Endothelial cell of umbilical vein (primary cell): ENCODE measurements at regions not wholly inside any gene's neighbourhood (a gene's known extent, or its start where the extent isn't known, plus 50 kb on each side); places are given as distances from the start of the nearest gene placed in this dataset.

Source experiments
- BruUV-seq: library from RNA; stranded (reverse); fragments of 400-500 nt; replicated peaks from 2 replicates; lab custom pipeline; 2021; lab: Mats Ljungman, UMichigan
- CTCF ChIA-PET: fragments of 300-600, 350-600 bp; sonication (Branson Sonifier 250); formaldehyde crosslinking; loops from one replicate; lab custom pipeline; 2021; ENCODE audit warnings: antibody characterized with exemption, inconsistent platforms; lab: Charles Lee
- POLR2A ChIA-PET: fragments of 300-600, 350-600 bp; sonication (Branson Sonifier 250); formaldehyde crosslinking; loops from one replicate; lab custom pipeline; 2021; ENCODE audit warnings: antibody characterized with exemption, inconsistent platforms; lab: Charles Lee
- DNase-seq: peaks from one replicate; pipeline ENCODE4 v3.0.0-alpha.2; 2011; ENCODE audit warnings: low read depth, low spot score
- FAIRE-seq: peaks from 2 replicates; lab custom pipeline; 2011; peaks lifted over from hg19 to GRCh38; lab: Jason Lieb, UNC
- H2AFZ ChIP-seq: 2 replicates; pipeline ENCODE4 v1.6.0; 2012; ENCODE audit warnings: low read depth, low read length, control low read depth, inconsistent platforms
- H3K27ac ChIP-seq: 2 replicates; pipeline ENCODE4 v1.5.1; 2011; ENCODE audit warnings: low read depth, mild to moderate bottlenecking, control low read depth, low read length, moderate library complexity; ENCODE audit not compliant: insufficient read depth
- H3K27me3 ChIP-seq, 2 experiments: 2 replicates each; pipeline versions ENCODE4 v1.6.0 to v1.6.1; 2011; ENCODE audit warnings: low read length in 2 of 2, mixed read lengths in 1 of 2; ENCODE audit not compliant: control insufficient read depth in 2 of 2, insufficient read depth in 2 of 2
- H3K36me3 ChIP-seq, 2 experiments: 2 replicates in 1 of 2; 3 replicates in 1 of 2; pipeline ENCODE4 v1.5.1; 2011; ENCODE audit warnings: low read length in 2 of 2, mild to moderate bottlenecking in 1 of 2, moderate library complexity in 1 of 2; ENCODE audit not compliant: control insufficient read depth in 2 of 2, insufficient read depth in 2 of 2; ENCODE audit errors: extremely low read depth in 1 of 2
- H3K4me1 ChIP-seq: 3 replicates; pipeline ENCODE4 v1.5.1; 2011; ENCODE audit warnings: mild to moderate bottlenecking, low read length; ENCODE audit not compliant: control insufficient read depth, insufficient read depth; ENCODE audit errors: extremely low read depth
- H3K4me2 ChIP-seq: 2 replicates; pipeline ENCODE4 v1.6.1; 2011; ENCODE audit warnings: low read length, control low read depth, mixed read lengths; ENCODE audit not compliant: insufficient read depth
- H3K4me3 ChIP-seq, 3 experiments: fragments of 200-600 bp in 1 of 3; sonication (generic), shearing (Covaris generic) in 1 of 3; replicated peaks in 1 of 3; 2 replicates each; pipeline ENCODE4 v1.5.1; 2011 to 2016; ENCODE audit warnings: control low read depth in 3 of 3, low read length in 3 of 3, mild to moderate bottlenecking in 2 of 3, inconsistent platforms in 1 of 3, low read depth in 1 of 3, moderate library complexity in 1 of 3; ENCODE audit not compliant: insufficient read depth in 1 of 3
- H3K79me2 ChIP-seq: 2 replicates; pipeline ENCODE4 v1.6.0; 2012; ENCODE audit warnings: low read length, inconsistent platforms; ENCODE audit not compliant: control insufficient read depth, insufficient read depth
- H3K9ac ChIP-seq: replicated peaks from 2 replicates; pipeline ENCODE3; 2011; ENCODE audit warnings: low read length, control low read depth; ENCODE audit not compliant: insufficient read depth; ENCODE audit errors: extremely low read depth
- H3K9me1 ChIP-seq: replicated peaks from 3 replicates; pipeline ENCODE4 v1.6.0; 2011; ENCODE audit warnings: mild to moderate bottlenecking, low read length; ENCODE audit not compliant: control insufficient read depth, insufficient read depth; ENCODE audit errors: extremely low read depth
- H3K9me3 ChIP-seq: replicated peaks from 2 replicates; pipeline ENCODE4 v1.5.1; 2012; ENCODE audit warnings: low read length, inconsistent platforms; ENCODE audit not compliant: control insufficient read depth, insufficient read depth
- H4K20me1 ChIP-seq: replicated peaks from 2 replicates; pipeline ENCODE3; 2011; ENCODE audit warnings: mild to moderate bottlenecking, low read length; ENCODE audit not compliant: control insufficient read depth, insufficient read depth; ENCODE audit errors: extremely low read depth
- EZH2 ChIP-seq: IDR thresholded peaks from 2 replicates; pipeline ENCODE4 v1.6.1; 2012; ENCODE audit warnings: borderline replicate concordance, low read depth, mild to moderate bottlenecking, moderate library complexity, low read length, inconsistent platforms; ENCODE audit not compliant: severe bottlenecking
- FOS ChIP-seq: IDR thresholded peaks from 2 replicates; pipeline ENCODE4 v1.6.1; 2011; ENCODE audit warnings: mild to moderate bottlenecking, low read length, moderate library complexity, borderline replicate concordance; ENCODE audit not compliant: insufficient read depth
- GATA2 ChIP-seq: IDR thresholded peaks from 2 replicates; pipeline ENCODE4 v1.7.0; 2011; ENCODE audit warnings: low read depth, mild to moderate bottlenecking, moderate library complexity, mixed read lengths, low read length; ENCODE audit not compliant: insufficient read length, insufficient read depth
- JUN ChIP-seq: IDR thresholded peaks from 2 replicates; pipeline ENCODE4 v1.6.1; 2011; ENCODE audit warnings: borderline replicate concordance, low read depth; ENCODE audit not compliant: insufficient read length, insufficient read depth
- MYC ChIP-seq: IDR thresholded peaks from one replicate; pipeline ENCODE4 v1.6.1; 2011; ENCODE audit warnings: mild to moderate bottlenecking, low read depth, low read length
- POLR2A ChIP-seq: IDR thresholded peaks from 2 replicates; pipeline ENCODE4 v1.6.1; 2012; ENCODE audit warnings: low read depth, mild to moderate bottlenecking, control low read depth, low read length
- POLR2AphosphoS5 ChIP-seq: IDR thresholded peaks from 2 replicates; pipeline ENCODE4 v1.6.1; 2012; ENCODE audit warnings: low read depth, mild to moderate bottlenecking, control low read depth, low read length, moderate library complexity; ENCODE audit not compliant: insufficient read depth
- dilution Hi-C: fragments of 300-500 bp; cut with MboI; formaldehyde crosslinking; loops from one replicate; pipeline ENCODE4 v1.15.0; 2019; ENCODE audit warnings: low sequenced_read_pairs; ENCODE audit not compliant: extremely low pct_ligation_motif_present
- intact Hi-C: fragments of 100-400 bp; cut with micrococcal nuclease; formaldehyde crosslinking; loops from one replicate; pipeline ENCODE4 v1.10.0; 2022
- TF ChIP-seq, protein P1 (sequence below), 2 donors: IDR thresholded peaks; 1 replicate in 1 of 2; 2 replicates in 1 of 2; pipeline ENCODE4 v1.5.1; 2011; ENCODE audit warnings: low read length in 2 of 2, mild to moderate bottlenecking in 2 of 2, moderate library complexity in 2 of 2, control low read depth in 1 of 2, inconsistent platforms in 1 of 2, low read depth in 1 of 2; ENCODE audit not compliant: insufficient read depth in 1 of 2; ENCODE audit errors: extremely low read depth in 1 of 2
- TF ChIP-seq, protein P2 (sequence below): IDR thresholded peaks from 2 replicates; pipeline ENCODE4 v1.6.1; 2011; ENCODE audit not compliant: insufficient read depth, insufficient read length

DNA sequence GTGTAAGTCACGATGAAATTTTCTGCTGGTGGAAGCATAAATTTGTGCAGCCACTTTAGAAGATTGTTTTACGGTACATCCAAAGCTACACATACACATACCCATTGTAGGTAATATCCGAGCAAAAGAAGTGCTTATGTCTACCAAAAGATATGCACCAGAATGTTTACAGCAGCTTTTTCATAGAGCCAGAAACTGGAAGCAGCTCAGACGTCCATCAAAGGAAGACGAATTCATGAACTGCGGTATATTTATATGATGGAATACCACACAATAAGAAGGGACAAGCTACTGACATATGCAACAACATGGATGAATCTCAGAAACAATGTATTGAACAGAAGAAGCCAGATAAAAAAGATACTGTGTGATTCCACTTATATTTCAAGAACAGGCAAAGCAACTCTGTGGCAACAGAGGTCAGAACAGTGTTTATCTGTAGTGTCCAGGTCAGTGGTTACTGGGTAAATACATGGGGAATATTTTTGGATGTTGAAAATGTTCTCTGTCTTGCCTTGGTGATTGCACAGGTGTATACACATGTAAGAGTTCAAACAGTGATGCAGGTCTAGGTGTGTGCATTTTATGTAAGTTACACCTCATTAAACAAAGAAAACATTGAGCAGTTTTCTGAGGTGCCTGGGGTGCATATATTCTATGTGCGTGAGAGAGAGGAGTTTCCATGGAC lies 51.9 kb upstream of the EXOC2 start:
- no peak overlapping the region for H3K9ac ChIP-seq
- intact Hi-C loops (no loop called here), dilution Hi-C loops (no loop called here)

More for the DNA sequence above, 51.9 kb upstream of the EXOC2 start:
- Histone ChIP-seq H3K36me3 (no peaks in the 10 kb centered on the region), H2AFZ (no peak overlapping the region), H3K4me2 (no peak overlapping the region), H3K9me3 (no peaks in the 10 kb centered on the region), H3K27me3 (no peaks in the 10 kb centered on the region), H3K79me2 (no peaks in the 10 kb centered on the region), H3K4me1 (no peaks in the 10 kb centered on the region), H3K27ac (no peak overlapping the region), H3K9me1 (no peaks in the 10 kb centered on the region), H4K20me1 (no peaks in the 10 kb centered on the region), H3K4me3 (no peak overlapping the region)
- ChIA-PET CTCF (interaction anchor here (0.7 to 1.9 kb wide), 4 partner anchors 8 to 692 kb away, joined by 3 to 6 read pairs (median 3); no protein-coding TSS in a partner anchor), POLR2A (no interaction called here)
- no peak for FAIRE-seq
- no TSS peak for BruUV-seq
- DNase-seq, result no peak
- TF ChIP-seq EZH2, result no peak
- TF ChIP-seq POLR2AphosphoS5, result no peak
- no peak for TF ChIP-seq MYC
- TF ChIP-seq GATA2, result no peak
- no peak for TF ChIP-seq FOS
- no peak for TF ChIP-seq POLR2A
- TF ChIP-seq, protein P1, sequence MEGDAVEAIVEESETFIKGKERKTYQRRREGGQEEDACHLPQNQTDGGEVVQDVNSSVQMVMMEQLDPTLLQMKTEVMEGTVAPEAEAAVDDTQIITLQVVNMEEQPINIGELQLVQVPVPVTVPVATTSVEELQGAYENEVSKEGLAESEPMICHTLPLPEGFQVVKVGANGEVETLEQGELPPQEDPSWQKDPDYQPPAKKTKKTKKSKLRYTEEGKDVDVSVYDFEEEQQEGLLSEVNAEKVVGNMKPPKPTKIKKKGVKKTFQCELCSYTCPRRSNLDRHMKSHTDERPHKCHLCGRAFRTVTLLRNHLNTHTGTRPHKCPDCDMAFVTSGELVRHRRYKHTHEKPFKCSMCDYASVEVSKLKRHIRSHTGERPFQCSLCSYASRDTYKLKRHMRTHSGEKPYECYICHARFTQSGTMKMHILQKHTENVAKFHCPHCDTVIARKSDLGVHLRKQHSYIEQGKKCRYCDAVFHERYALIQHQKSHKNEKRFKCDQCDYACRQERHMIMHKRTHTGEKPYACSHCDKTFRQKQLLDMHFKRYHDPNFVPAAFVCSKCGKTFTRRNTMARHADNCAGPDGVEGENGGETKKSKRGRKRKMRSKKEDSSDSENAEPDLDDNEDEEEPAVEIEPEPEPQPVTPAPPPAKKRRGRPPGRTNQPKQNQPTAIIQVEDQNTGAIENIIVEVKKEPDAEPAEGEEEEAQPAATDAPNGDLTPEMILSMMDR (IDR thresholded peaks at IDR 0.05; ENCODE audit: extremely low read depth in 1 of 2, insufficient read depth in 1 of 2, low read depth in 1 of 2, low read length in 2 of 2), result no peak
- TF ChIP-seq, protein P2, sequence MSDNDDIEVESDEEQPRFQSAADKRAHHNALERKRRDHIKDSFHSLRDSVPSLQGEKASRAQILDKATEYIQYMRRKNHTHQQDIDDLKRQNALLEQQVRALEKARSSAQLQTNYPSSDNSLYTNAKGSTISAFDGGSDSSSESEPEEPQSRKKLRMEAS, result no peak
- no peak for TF ChIP-seq JUN
